GM21360 (cell line): ENCODE measurements at regions not wholly inside any gene's neighbourhood (a gene's known extent, or its start where the extent isn't known, plus 50 kb on each side); places are given as distances from the start of the nearest gene placed in this dataset.

Experiments
- ATAC-seq: cut with Tn5 transposase; IDR thresholded peaks from one replicate; pipeline ENCODE4 v1.9.1; 2021; ENCODE audit warnings: mild to moderate bottlenecking, moderate library complexity; ENCODE audit not compliant: unreplicated experiment

- ATAC-seq = no peak
These were observed 53.4 kb upstream of the RALGAPA2 start for GRCh38 chr20:20765696-20766365.

GRCh38 chr20:20763650-20764049, 51.2 kb upstream of the RALGAPA2 start:
- ATAC-seq = no peak
